Body of pancreas (tissue), 4 donors: ENCODE measurements at regions not wholly inside any gene's neighbourhood (a gene's known extent, or its start where the extent isn't known, plus 50 kb on each side); places are given as distances from the start of the nearest gene placed in this dataset.

ENCODE experiments used
- ATAC-seq: fragments of 150-250 bp; one replicate; pipeline ENCODE4 v1.9.1; 2016
- DNase-seq, 4 donors: peaks; one replicate each; pipeline ENCODE4 v3.0.0-alpha.2; 2019
- H3K27ac ChIP-seq, 4 donors: fragments of 200-600 bp; sonication (generic); 1 replicate in 3 of 4; 2 replicates in 1 of 4; pipeline versions ENCODE4 v1.5.1 to v1.6.1; 2016 to 2019; ENCODE audit warnings: mild to moderate bottlenecking in 1 of 4, mixed read lengths in 1 of 4, moderate library complexity in 1 of 4
- H3K27me3 ChIP-seq, 2 donors: fragments of 200-600 bp; sonication (generic); one replicate each; pipeline ENCODE4 v1.6.0; 2016; ENCODE audit warnings: mild to moderate bottlenecking in 1 of 2
- H3K36me3 ChIP-seq, 2 donors: fragments of 200-600 bp; sonication (generic); replicated peaks in 1 of 2; 2 replicates each; pipeline ENCODE4 v1.5.1; 2016; ENCODE audit warnings: low read depth in 2 of 2; ENCODE audit not compliant: insufficient read depth in 1 of 2
- H3K4me1 ChIP-seq: fragments of 200-600 bp; sonication (generic); one replicate; pipeline ENCODE4 v1.6.0; 2016
- H3K4me3 ChIP-seq, 2 donors: fragments of 200-600 bp; sonication (generic); 1 replicate in 1 of 2; 2 replicates in 1 of 2; pipeline ENCODE4 v1.5.1; 2016 to 2019
- H3K9me3 ChIP-seq, 3 donors: fragments of 200-600 bp; sonication (generic); 1 replicate in 2 of 3; 2 replicates in 1 of 3; pipeline ENCODE4 v1.5.1; 2016
- CTCF ChIP-seq, 7 experiments: fragments of 450-650 bp in 4 of 7; fragments of 200-600 bp in 3 of 7; sonication (generic) in 3 of 7; IDR thresholded peaks; one replicate each; pipeline ENCODE4 v1.5.1; 2016 to 2019; ENCODE audit warnings: antibody characterized with exemption in 7 of 7
- POLR2A ChIP-seq, 3 donors: fragments of 450-650 bp; IDR thresholded peaks; one replicate each; pipeline ENCODE4 v1.6.1; 2016; ENCODE audit warnings: antibody characterized with exemption in 3 of 3, mild to moderate bottlenecking in 2 of 3
- WGBS, 2 donors: methylation state at CpG; one replicate each; pipeline ENCODE4 v1.1.5; 2017; 5-methylcytosine and 5-hydroxymethylcytosine counted together
- intact Hi-C: fragments of 100-400 bp; cut with DNase I; formaldehyde crosslinking; loops from one replicate; pipeline ENCODE4 v1.15.1; 2023

GRCh38 chr13:44129418-44129817, 244.2 kb upstream of the SERP2 start:
- DNase-seq (no peak), ATAC-seq (no peak)
- H3K36me3 ChIP-seq, result no peaks in the 10 kb centered on the region
- H3K27ac ChIP-seq, result no peak overlapping the region
- H3K9me3 ChIP-seq, result no peaks in the 10 kb centered on the region
- 54 to 80% methylated on average over 2 of the region's 2 CpGs for WGBS, 2 donors
- H3K4me3 ChIP-seq, result no peak overlapping the region
- TF ChIP-seq CTCF (IDR thresholded peaks at IDR 0.05), result no peak
- no peak for TF ChIP-seq POLR2A (IDR thresholded peaks at IDR 0.05)
- intact Hi-C loops, result no loop called here
- peaks cover 7% of the 10 kb centered on the region for H3K4me1 ChIP-seq
- H3K27me3 ChIP-seq, result no peaks in the 10 kb centered on the region

- Histone ChIP-seq H3K4me3 (no peak overlapping the region), H3K4me1 (peaks cover 7% of the 10 kb centered on the region), H3K36me3 (no peaks in the 10 kb centered on the region), H3K27me3 (no peaks in the 10 kb centered on the region), H3K9me3 (no peaks in the 10 kb centered on the region), H3K27ac (no peak overlapping the region)
- no peak for TF ChIP-seq POLR2A (IDR thresholded peaks at IDR 0.05)
- no peak for TF ChIP-seq CTCF (IDR thresholded peaks at IDR 0.05)
- no peak for DNase-seq
- 87 to 91% methylated on average over 5 of the region's 5 CpGs for whole genome bisulfite sequencing, 2 donors
- intact Hi-C loops, result no loop called here
- no peak for ATAC-seq
Measured at GRCh38 chr13:44131069-44131614, 242.5 kb upstream of the SERP2 start.

- H3K27me3 ChIP-seq, result no peaks in the 10 kb centered on the region
- intact Hi-C loops, result no loop called here
- ATAC-seq, result peak; percentile 89
- H3K27ac ChIP-seq, result peak overlapping the region in 3 of 4 donors; percentile 3 to 48 (median 43)
- H3K9me3 ChIP-seq, result no peaks in the 10 kb centered on the region
- DNase-seq, result peak; percentile 44 to 81 (median 64)
- no peak overlapping the region for H3K4me3 ChIP-seq
- no peak for TF ChIP-seq CTCF (IDR thresholded peaks at IDR 0.05)
- TF ChIP-seq POLR2A (IDR thresholded peaks at IDR 0.05), result no peak
- peaks cover 7% of the 10 kb centered on the region for H3K4me1 ChIP-seq
- WGBS, 2 donors, result 31 to 32% methylated on average over 6 of the region's 6 CpGs
- no peaks in the 10 kb centered on the region for H3K36me3 ChIP-seq
Measured at GRCh38 chr13:44132710-44133109, 240.9 kb upstream of the SERP2 start.

GRCh38 chr13:44133626-44134025, 240.0 kb upstream of the SERP2 start:
- TF ChIP-seq POLR2A (IDR thresholded peaks at IDR 0.05) (no peak), CTCF (IDR thresholded peaks at IDR 0.05) (no peak)
- H3K27ac ChIP-seq, result no peak overlapping the region
- no peaks in the 10 kb centered on the region for H3K9me3 ChIP-seq
- 84% methylated on average over 3 of the region's 3 CpGs for WGBS, 2 donors
- H3K4me1 ChIP-seq, result peaks cover 7% of the 10 kb centered on the region
- DNase-seq (no peak), ATAC-seq (no peak)
- H3K36me3 ChIP-seq, result no peaks in the 10 kb centered on the region
- H3K4me3 ChIP-seq, result no peak overlapping the region
- no peaks in the 10 kb centered on the region for H3K27me3 ChIP-seq
- intact Hi-C loops, result no loop called here

GRCh38 chr13:44135566-44135965, 238.1 kb upstream of the SERP2 start:
- TF ChIP-seq CTCF (IDR thresholded peaks at IDR 0.05) (no peak), POLR2A (IDR thresholded peaks at IDR 0.05) (no peak)
- intact Hi-C loops, result no loop called here

More at GRCh38 chr13:44135566-44135965, 238.1 kb upstream of the SERP2 start:
- Histone ChIP-seq H3K27me3 (no peaks in the 10 kb centered on the region), H3K27ac (no peak overlapping the region), H3K4me3 (no peak overlapping the region), H3K4me1 (peaks cover 7% of the 10 kb centered on the region), H3K9me3 (no peaks in the 10 kb centered on the region), H3K36me3 (no peaks in the 10 kb centered on the region)
- WGBS, 2 donors, result 44 to 50% methylated on average over 1 of the region's 1 CpG
- no peak for DNase-seq
- no peak for ATAC-seq
